Panc1 (cell line): ENCODE measurements at regions not wholly inside any gene's neighbourhood (a gene's known extent, or its start where the extent isn't known, plus 50 kb on each side); places are given as distances from the start of the nearest gene placed in this dataset.
A peak's percentile ranks its signal among the peaks of the same experiment; 100 is the strongest.

ENCODE experiments used
- ATAC-seq: fragments of 200-7000 bp; cut with Tn5 transposase; 2 replicates; pipeline ENCODE4 v1.9.1; 2020; ENCODE audit warnings: mild to moderate bottlenecking, moderate library complexity
- BruUV-seq: library from RNA; stranded (reverse); fragments of 400-500 nt; replicated peaks from 2 replicates; lab custom pipeline; 2021; lab: Mats Ljungman, UMichigan
- CTCF ChIA-PET: fragments of 300-600 bp; sonication (Branson Sonifier 250); formaldehyde crosslinking; loops from one replicate; lab custom pipeline; 2022; ENCODE audit warnings: antibody characterized with exemption; lab: Charles Lee
- POLR2A ChIA-PET: fragments of 300-600 bp; sonication (Branson Sonifier 250); formaldehyde crosslinking; loops from one replicate; lab custom pipeline; 2022; ENCODE audit warnings: antibody characterized with exemption; lab: Charles Lee
- DNase-seq: peaks from one replicate; pipeline ENCODE4 v3.0.0-alpha.2; 2010; ENCODE audit warnings: low read depth, low spot score
- H3K27ac ChIP-seq: 2 replicates; pipeline ENCODE4 v1.5.1; 2011; ENCODE audit warnings: mild to moderate bottlenecking, low read length, inconsistent platforms
- H3K27me3 ChIP-seq: fragments of 200-500 bp; sonication (Bioruptor generic); 2 replicates; pipeline ENCODE4 v1.6.0; 2014; ENCODE audit warnings: low read length, inconsistent platforms; ENCODE audit not compliant: control insufficient read depth, insufficient read depth
- H3K36me3 ChIP-seq: fragments of 200-500 bp; sonication (Bioruptor generic); 2 replicates; pipeline ENCODE4 v1.5.1; 2014; ENCODE audit warnings: inconsistent platforms, mild to moderate bottlenecking, low read length, moderate library complexity; ENCODE audit not compliant: control insufficient read depth, insufficient read depth
- H3K4me1 ChIP-seq: 2 replicates; pipeline ENCODE4 v1.5.1; 2011; ENCODE audit warnings: inconsistent platforms, mild to moderate bottlenecking, low read length, moderate library complexity; ENCODE audit not compliant: control insufficient read depth, insufficient read depth
- H3K4me3 ChIP-seq, 2 experiments: 2 replicates each; pipeline ENCODE4 v1.5.1; 2011 to 2012; ENCODE audit warnings: low read depth in 2 of 2, low read length in 2 of 2, mild to moderate bottlenecking in 2 of 2, inconsistent platforms in 1 of 2, moderate library complexity in 1 of 2
- H3K9me3 ChIP-seq: fragments of 200-500 bp; sonication (Bioruptor generic); 2 replicates; pipeline ENCODE4 v1.5.1; 2014; ENCODE audit warnings: low read depth, mild to moderate bottlenecking, inconsistent platforms, low read length, moderate library complexity; ENCODE audit not compliant: control insufficient read depth, insufficient read depth
- POLR2AphosphoS5 ChIP-seq: IDR thresholded peaks from 2 replicates; pipeline ENCODE4 v1.6.1; 2012; ENCODE audit warnings: mild to moderate bottlenecking, low read depth, low read length, moderate library complexity
- SIN3A ChIP-seq: IDR thresholded peaks from 2 replicates; pipeline ENCODE4 v1.6.1; 2012; ENCODE audit warnings: low read depth, mild to moderate bottlenecking, low read length, moderate library complexity, borderline replicate concordance; ENCODE audit not compliant: insufficient read depth
- TCF7L2 ChIP-seq: IDR thresholded peaks from 2 replicates; pipeline ENCODE4 v1.6.1; 2011; ENCODE audit warnings: mild to moderate bottlenecking, low read depth, low read length, inconsistent platforms
- in situ Hi-C: cut with HindIII; loops from 2 replicates; pipeline ENCODE4 v1.10.0; 2016; ENCODE audit warnings: low sequenced_read_pairs, low pct_unique_long_range_greater_than_20kb
- intact Hi-C: fragments of 100-400 bp; cut with micrococcal nuclease; formaldehyde crosslinking; loops from one replicate; pipeline ENCODE4 v1.10.0; 2022; ENCODE audit not compliant: unreplicated experiment
- TF ChIP-seq, protein P1 (sequence below): fragments of 450-650 bp; IDR thresholded peaks from 2 replicates; pipeline ENCODE4 v1.5.1; 2017; ENCODE audit warnings: mild to moderate bottlenecking
- TF ChIP-seq, protein P2 (sequence below), 2 experiments: IDR thresholded peaks; 2 replicates each; pipeline ENCODE4 v1.6.1; 2011 to 2012; ENCODE audit warnings: low read depth in 2 of 2, control low read depth in 1 of 2, low read length in 1 of 2, mild to moderate bottlenecking in 1 of 2, moderate library complexity in 1 of 2; ENCODE audit not compliant: insufficient read depth in 1 of 2

DNA sequence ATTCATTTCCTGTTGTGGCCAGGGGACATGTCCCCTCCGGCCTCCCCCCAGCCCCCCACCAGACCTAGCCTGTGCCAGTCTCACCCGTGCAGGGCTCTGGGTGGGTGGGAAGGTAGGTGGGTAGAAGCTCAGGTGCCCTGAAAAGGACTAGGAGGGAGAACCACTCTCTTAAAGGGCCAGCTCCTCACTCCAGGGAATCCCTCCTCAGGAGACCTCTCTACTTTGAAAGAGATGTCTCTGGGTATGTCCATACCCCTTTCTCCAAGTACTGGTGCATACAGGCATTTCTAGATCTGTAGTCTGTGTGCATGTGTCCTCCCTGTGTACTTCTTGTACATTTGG is 60.8 kb upstream of the EPB41L1 start:
- peak overlapping the region; percentile 56 to 59 for H3K4me3 ChIP-seq
- H3K9me3 ChIP-seq: no peaks in the 10 kb centered on the region
- DNase-seq: no peak
- no peaks in the 10 kb centered on the region; the same call in 1 of the 2 replicates for H3K36me3 ChIP-seq
- H3K27me3 ChIP-seq: peaks cover 7% of the 10 kb centered on the region
- in situ Hi-C loops (no loop called here), intact Hi-C loops (no loop called here)
- peak; percentile 16; the same call in 1 of the 2 replicates for ATAC-seq
- TF ChIP-seq, protein P1, sequence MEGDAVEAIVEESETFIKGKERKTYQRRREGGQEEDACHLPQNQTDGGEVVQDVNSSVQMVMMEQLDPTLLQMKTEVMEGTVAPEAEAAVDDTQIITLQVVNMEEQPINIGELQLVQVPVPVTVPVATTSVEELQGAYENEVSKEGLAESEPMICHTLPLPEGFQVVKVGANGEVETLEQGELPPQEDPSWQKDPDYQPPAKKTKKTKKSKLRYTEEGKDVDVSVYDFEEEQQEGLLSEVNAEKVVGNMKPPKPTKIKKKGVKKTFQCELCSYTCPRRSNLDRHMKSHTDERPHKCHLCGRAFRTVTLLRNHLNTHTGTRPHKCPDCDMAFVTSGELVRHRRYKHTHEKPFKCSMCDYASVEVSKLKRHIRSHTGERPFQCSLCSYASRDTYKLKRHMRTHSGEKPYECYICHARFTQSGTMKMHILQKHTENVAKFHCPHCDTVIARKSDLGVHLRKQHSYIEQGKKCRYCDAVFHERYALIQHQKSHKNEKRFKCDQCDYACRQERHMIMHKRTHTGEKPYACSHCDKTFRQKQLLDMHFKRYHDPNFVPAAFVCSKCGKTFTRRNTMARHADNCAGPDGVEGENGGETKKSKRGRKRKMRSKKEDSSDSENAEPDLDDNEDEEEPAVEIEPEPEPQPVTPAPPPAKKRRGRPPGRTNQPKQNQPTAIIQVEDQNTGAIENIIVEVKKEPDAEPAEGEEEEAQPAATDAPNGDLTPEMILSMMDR: no peak
- ChIA-PET CTCF (interaction anchor here (1.0 kb wide), 1 partner anchor 44 kb away, joined by 3 read pairs; no protein-coding TSS in a partner anchor), POLR2A (no interaction called here)
- H3K27ac ChIP-seq: no peak overlapping the region
- H3K4me1 ChIP-seq: no peaks in the 10 kb centered on the region; the same call in 1 of the 2 replicates
- BruUV-seq: no TSS peak

DNA sequence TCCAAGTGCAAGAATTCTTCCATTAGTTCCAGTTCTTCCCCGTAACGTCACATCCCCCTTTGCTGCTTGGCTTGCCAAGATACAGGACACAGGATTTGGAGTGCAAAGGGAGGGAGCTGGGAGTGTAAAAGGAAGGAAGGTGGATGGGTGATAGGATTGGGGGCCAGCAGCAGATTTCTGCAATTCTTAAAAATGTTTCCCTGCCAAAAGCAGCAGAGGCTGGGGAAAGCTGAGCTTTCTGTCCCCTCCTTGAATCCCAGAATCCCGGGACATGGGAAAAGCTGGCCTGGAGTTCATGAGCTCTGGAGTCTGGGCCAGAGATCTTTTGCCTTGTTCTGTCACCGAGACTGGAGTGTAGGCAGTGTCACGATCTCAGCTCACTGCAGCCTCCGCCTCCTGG is 60.0 kb upstream of the EPB41L1 start:
- H3K9me3 ChIP-seq: no peaks in the 10 kb centered on the region
- ChIA-PET CTCF (interaction anchor here (1.0 kb wide), 1 partner anchor 44 kb away, joined by 3 read pairs; no protein-coding TSS in a partner anchor), POLR2A (interaction anchor here (0.5 to 0.6 kb wide), 2 partner anchors 8 to 428 kb away, joined by 8 read pairs; no protein-coding TSS in a partner anchor)
- peaks cover 7% of the 10 kb centered on the region for H3K27me3 ChIP-seq
- intact Hi-C loops (no loop called here), in situ Hi-C loops (no loop called here)
- TF ChIP-seq, protein P2, sequence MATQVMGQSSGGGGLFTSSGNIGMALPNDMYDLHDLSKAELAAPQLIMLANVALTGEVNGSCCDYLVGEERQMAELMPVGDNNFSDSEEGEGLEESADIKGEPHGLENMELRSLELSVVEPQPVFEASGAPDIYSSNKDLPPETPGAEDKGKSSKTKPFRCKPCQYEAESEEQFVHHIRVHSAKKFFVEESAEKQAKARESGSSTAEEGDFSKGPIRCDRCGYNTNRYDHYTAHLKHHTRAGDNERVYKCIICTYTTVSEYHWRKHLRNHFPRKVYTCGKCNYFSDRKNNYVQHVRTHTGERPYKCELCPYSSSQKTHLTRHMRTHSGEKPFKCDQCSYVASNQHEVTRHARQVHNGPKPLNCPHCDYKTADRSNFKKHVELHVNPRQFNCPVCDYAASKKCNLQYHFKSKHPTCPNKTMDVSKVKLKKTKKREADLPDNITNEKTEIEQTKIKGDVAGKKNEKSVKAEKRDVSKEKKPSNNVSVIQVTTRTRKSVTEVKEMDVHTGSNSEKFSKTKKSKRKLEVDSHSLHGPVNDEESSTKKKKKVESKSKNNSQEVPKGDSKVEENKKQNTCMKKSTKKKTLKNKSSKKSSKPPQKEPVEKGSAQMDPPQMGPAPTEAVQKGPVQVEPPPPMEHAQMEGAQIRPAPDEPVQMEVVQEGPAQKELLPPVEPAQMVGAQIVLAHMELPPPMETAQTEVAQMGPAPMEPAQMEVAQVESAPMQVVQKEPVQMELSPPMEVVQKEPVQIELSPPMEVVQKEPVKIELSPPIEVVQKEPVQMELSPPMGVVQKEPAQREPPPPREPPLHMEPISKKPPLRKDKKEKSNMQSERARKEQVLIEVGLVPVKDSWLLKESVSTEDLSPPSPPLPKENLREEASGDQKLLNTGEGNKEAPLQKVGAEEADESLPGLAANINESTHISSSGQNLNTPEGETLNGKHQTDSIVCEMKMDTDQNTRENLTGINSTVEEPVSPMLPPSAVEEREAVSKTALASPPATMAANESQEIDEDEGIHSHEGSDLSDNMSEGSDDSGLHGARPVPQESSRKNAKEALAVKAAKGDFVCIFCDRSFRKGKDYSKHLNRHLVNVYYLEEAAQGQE (IDR thresholded peaks at IDR 0.05; ENCODE audit: insufficient read depth in 1 of 2, low read depth in 2 of 2, low read length in 1 of 2): no peak
- TF ChIP-seq, protein P1: no peak
- no peak for TF ChIP-seq POLR2AphosphoS5
- TF ChIP-seq TCF7L2: no peak
- TF ChIP-seq SIN3A: no peak
- ATAC-seq (no peak), DNase-seq (no peak)
- H3K4me1 ChIP-seq: no peaks in the 10 kb centered on the region; the same call in 1 of the 2 replicates
- H3K27ac ChIP-seq: no peak overlapping the region
- H3K36me3 ChIP-seq: no peaks in the 10 kb centered on the region; the same call in 1 of the 2 replicates
- peak overlapping the region in 1 of 2 experiments; percentile 6; a peak in 1 of 4 replicates for H3K4me3 ChIP-seq
- no TSS peak for BruUV-seq
